ENCODE measurements at regions not wholly inside any gene's neighbourhood (a gene's known extent, or its start where the extent isn't known, plus 50 kb on each side); places are given as distances from the start of the nearest gene placed in this dataset.

DNA sequence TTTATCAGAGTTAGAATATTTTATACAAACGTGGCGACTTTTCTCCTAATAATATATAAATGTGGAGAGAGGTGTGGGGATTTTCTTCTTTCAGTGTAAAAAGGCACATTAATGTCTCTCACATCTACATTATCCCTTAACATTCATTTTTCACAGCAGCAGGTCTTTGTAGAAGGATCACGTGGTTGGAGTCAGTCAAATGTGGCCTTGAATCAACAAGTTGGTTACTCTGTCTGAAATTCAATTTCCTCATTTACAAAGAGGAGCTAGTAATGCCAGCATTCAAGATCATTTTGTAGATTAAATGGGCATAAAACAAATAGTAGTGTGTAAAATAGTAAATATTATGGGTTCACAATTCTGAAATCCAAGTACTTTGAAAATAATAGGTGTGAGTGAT lies 183.1 kb upstream of the SEMA3E start:
- H3K9ac ChIP-seq (ENCODE audit: extremely low read depth, insufficient read length, low read length) = no peak overlapping the region
- Mint-ChIP-seq H3K4me3 (no peak overlapping the region), H3K27me3 (ENCODE audit: low read depth) (no peaks in the 10 kb centered on the region), H3K9me3 (no peaks in the 10 kb centered on the region), H3K36me3 (ENCODE audit: insufficient read depth in 1 of 3, low read depth in 3 of 3) (no peaks in the 10 kb centered on the region; a peak in 1 of 7 replicates), H3K4me1 (peaks cover 39 to 43% of the 10 kb centered on the region in 2 experiments), H3K27ac (peak overlapping the region in 2 of 3 experiments; percentile 34 to 63; a peak in 2 of 7 replicates)
- no peak overlapping the region for H2BK12ac ChIP-seq (ENCODE audit: insufficient read length, low read depth, low read length)
- no peak for DNase-seq
- no peak overlapping the region for H3K4me2 ChIP-seq (ENCODE audit: insufficient read depth, insufficient read length, low read length)
- H2AFZ ChIP-seq (ENCODE audit: low read length) = no peak overlapping the region
- H3K23me2 ChIP-seq (ENCODE audit: insufficient read length, low read depth, low read length, poor library complexity, severe bottlenecking) = no peaks in the 10 kb centered on the region
- no peaks in the 10 kb centered on the region for H3K79me1 ChIP-seq (ENCODE audit: insufficient read depth, low read depth, low read length, poor library complexity, severe bottlenecking)
- no peak overlapping the region for H3K14ac ChIP-seq (ENCODE audit: insufficient read depth, low read length)
- TF ChIP-seq, protein P1, sequence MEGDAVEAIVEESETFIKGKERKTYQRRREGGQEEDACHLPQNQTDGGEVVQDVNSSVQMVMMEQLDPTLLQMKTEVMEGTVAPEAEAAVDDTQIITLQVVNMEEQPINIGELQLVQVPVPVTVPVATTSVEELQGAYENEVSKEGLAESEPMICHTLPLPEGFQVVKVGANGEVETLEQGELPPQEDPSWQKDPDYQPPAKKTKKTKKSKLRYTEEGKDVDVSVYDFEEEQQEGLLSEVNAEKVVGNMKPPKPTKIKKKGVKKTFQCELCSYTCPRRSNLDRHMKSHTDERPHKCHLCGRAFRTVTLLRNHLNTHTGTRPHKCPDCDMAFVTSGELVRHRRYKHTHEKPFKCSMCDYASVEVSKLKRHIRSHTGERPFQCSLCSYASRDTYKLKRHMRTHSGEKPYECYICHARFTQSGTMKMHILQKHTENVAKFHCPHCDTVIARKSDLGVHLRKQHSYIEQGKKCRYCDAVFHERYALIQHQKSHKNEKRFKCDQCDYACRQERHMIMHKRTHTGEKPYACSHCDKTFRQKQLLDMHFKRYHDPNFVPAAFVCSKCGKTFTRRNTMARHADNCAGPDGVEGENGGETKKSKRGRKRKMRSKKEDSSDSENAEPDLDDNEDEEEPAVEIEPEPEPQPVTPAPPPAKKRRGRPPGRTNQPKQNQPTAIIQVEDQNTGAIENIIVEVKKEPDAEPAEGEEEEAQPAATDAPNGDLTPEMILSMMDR (conservative IDR thresholded peaks at IDR 0.05) = no peak
- peaks cover 2% of the 10 kb centered on the region; the same call in 1 of the 2 replicates for H3K4me1 ChIP-seq (ENCODE audit: insufficient read depth, low read length)
- H4K5ac ChIP-seq (ENCODE audit: insufficient read length, low read depth, low read length) = no peak overlapping the region
- H4K91ac ChIP-seq (ENCODE audit: insufficient read length, low read depth, low read length) = no peak overlapping the region
- no peak overlapping the region for H3K4ac ChIP-seq (ENCODE audit: low read depth, low read length)
- no peaks in the 10 kb centered on the region for H3K79me2 ChIP-seq (ENCODE audit: insufficient read depth, low read length)
- H3K9me3 ChIP-seq (ENCODE audit: control insufficient read depth, low read depth, low read length) = no peaks in the 10 kb centered on the region
- H4K8ac ChIP-seq (replicated peaks; ENCODE audit: insufficient read length, low read depth, low read length) = no peak overlapping the region
- no peaks in the 10 kb centered on the region for H4K20me1 ChIP-seq (ENCODE audit: control insufficient read depth, insufficient read depth, insufficient read length)
- no peak overlapping the region for H2BK120ac ChIP-seq (ENCODE audit: low read depth, low read length, poor library complexity, severe bottlenecking)
- no peak overlapping the region for H3K18ac ChIP-seq (ENCODE audit: insufficient read length, low read depth, low read length)
- WGBS (ENCODE audit: extremely low coverage, insufficient read length, low lambda C conversion rate) = no CpG with 5 or more reads among the region's 3 CpGs
- no peak overlapping the region for H2BK15ac ChIP-seq (ENCODE audit: low read depth, low read length)
- no peak overlapping the region for H2AK5ac ChIP-seq (ENCODE audit: insufficient read length, low read length)
- no peak overlapping the region for H2BK5ac ChIP-seq (ENCODE audit: insufficient read length, low read length)
- no peak overlapping the region for H3K27ac ChIP-seq (ENCODE audit: insufficient read length, low read depth, low read length)
- H3K27me3 ChIP-seq (ENCODE audit: insufficient read depth, low read length) = no peaks in the 10 kb centered on the region
- no peak overlapping the region for H3K56ac ChIP-seq (ENCODE audit: insufficient read length, low read depth, low read length)
- H2BK20ac ChIP-seq (ENCODE audit: low read depth, low read length, poor library complexity, severe bottlenecking) = no peak overlapping the region
- no peak overlapping the region for H3K23ac ChIP-seq (ENCODE audit: insufficient read length, low read depth, low read length)
- no peak overlapping the region for H3T11ph ChIP-seq (ENCODE audit: low read length)

Data from H9 (cell line).